ENCODE measurements at regions not wholly inside any gene's neighbourhood (a gene's known extent, or its start where the extent isn't known, plus 50 kb on each side); places are given as distances from the start of the nearest gene placed in this dataset.

DNA sequence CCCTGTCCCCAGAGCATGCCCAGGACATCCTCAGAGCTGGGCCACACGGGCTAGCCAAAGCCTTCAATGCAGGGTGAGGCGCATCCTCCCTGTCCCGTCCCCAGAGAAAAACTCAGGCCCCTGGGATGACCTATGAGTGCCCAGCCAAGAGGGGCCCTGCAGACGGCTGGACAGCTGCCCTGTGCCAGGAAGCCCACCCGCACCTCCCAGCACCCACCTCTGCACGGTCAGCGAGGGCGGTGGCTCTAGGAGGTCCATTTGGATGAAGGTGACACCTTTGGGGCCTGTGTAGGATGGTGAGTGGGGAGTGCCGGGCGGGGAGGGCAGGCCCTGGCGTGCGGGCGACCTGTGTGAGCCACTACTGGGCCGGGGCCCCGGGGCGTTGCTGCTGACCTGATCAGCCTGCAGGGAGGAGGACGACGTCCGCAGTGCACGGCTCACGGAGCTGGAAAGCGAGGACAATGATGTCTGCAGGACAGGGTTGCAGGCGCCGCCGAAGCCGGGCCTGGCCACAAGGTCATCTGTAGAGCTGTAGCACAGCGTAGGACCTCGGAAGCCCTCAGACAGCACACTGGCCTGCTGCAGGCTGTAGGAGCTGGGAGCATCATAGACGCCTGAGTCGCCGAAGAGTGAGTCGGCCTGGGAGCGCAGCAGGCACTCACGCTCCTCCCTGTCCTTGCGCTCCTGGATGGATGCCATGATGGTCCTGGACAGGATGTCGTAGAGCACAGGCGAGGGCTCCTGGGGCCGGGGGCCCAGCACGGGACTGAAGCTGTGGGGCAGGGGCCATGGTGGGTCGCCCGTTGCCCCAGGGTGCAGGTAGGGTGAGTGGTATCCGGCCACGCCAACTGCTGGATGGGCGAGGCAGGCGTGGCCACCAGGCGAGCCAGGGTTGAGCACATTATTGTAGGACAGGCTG, 180.5 kb downstream of the IGLL1 start:
- Mint-ChIP-seq H3K9me3 (ENCODE audit: unreplicated experiment) (peaks cover 2% of the 10 kb centered on the region), H3K4me1 (ENCODE audit: low read depth, unreplicated experiment) (peaks cover 12% of the 10 kb centered on the region), H3K36me3 (ENCODE audit: unreplicated experiment) (no peaks in the 10 kb centered on the region), H3K4me3 (ENCODE audit: unreplicated experiment) (no peak overlapping the region), H3K27ac (ENCODE audit: unreplicated experiment) (no peak overlapping the region), H3K27me3 (ENCODE audit: unreplicated experiment) (peaks cover 8% of the 10 kb centered on the region)
- TF ChIP-seq, protein P1, sequence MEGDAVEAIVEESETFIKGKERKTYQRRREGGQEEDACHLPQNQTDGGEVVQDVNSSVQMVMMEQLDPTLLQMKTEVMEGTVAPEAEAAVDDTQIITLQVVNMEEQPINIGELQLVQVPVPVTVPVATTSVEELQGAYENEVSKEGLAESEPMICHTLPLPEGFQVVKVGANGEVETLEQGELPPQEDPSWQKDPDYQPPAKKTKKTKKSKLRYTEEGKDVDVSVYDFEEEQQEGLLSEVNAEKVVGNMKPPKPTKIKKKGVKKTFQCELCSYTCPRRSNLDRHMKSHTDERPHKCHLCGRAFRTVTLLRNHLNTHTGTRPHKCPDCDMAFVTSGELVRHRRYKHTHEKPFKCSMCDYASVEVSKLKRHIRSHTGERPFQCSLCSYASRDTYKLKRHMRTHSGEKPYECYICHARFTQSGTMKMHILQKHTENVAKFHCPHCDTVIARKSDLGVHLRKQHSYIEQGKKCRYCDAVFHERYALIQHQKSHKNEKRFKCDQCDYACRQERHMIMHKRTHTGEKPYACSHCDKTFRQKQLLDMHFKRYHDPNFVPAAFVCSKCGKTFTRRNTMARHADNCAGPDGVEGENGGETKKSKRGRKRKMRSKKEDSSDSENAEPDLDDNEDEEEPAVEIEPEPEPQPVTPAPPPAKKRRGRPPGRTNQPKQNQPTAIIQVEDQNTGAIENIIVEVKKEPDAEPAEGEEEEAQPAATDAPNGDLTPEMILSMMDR (IDR thresholded peaks at IDR 0.05; ENCODE audit: partially characterized antibody, unreplicated experiment), result no peak
- no peak for DNase-seq

GRCh38 chr22:23398701-23399366, 181.3 kb downstream of the IGLL1 start:
- Mint-ChIP-seq H3K27me3 (ENCODE audit: unreplicated experiment) (peaks cover 8% of the 10 kb centered on the region), H3K4me1 (ENCODE audit: low read depth, unreplicated experiment) (peaks cover 12% of the 10 kb centered on the region), H3K9me3 (ENCODE audit: unreplicated experiment) (peaks cover 2% of the 10 kb centered on the region), H3K27ac (ENCODE audit: unreplicated experiment) (peak overlapping the region; percentile 62), H3K36me3 (ENCODE audit: unreplicated experiment) (no peaks in the 10 kb centered on the region), H3K4me3 (ENCODE audit: unreplicated experiment) (no peak overlapping the region)
- TF ChIP-seq, protein P1 (IDR thresholded peaks at IDR 0.05; ENCODE audit: partially characterized antibody, unreplicated experiment), result no peak
- DNase-seq, result no peak

- Mint-ChIP-seq H3K4me1 (ENCODE audit: low read depth, unreplicated experiment) (peaks cover 12% of the 10 kb centered on the region), H3K27ac (ENCODE audit: unreplicated experiment) (peak overlapping the region; percentile 86)
Observed at GRCh38 chr22:23397613-23398567, 182.2 kb downstream of the IGLL1 start.

GRCh38 chr22:23397008-23397612, 183.0 kb downstream of the IGLL1 start:
- peaks cover 12% of the 10 kb centered on the region for H3K4me1 Mint-ChIP-seq (ENCODE audit: low read depth, unreplicated experiment)
- peaks cover 2% of the 10 kb centered on the region for H3K9me3 Mint-ChIP-seq (ENCODE audit: unreplicated experiment)
- H3K27me3 Mint-ChIP-seq (ENCODE audit: unreplicated experiment), result peaks cover 8% of the 10 kb centered on the region
- H3K36me3 Mint-ChIP-seq (ENCODE audit: unreplicated experiment), result no peaks in the 10 kb centered on the region
- H3K4me3 Mint-ChIP-seq (ENCODE audit: unreplicated experiment), result no peak overlapping the region
- DNase-seq, result no peak
- TF ChIP-seq, protein P1 (IDR thresholded peaks at IDR 0.05; ENCODE audit: partially characterized antibody, unreplicated experiment), result no peak
- H3K27ac Mint-ChIP-seq (ENCODE audit: unreplicated experiment), result peak overlapping the region; percentile 86

More at GRCh38 chr22:23397613-23398567, 182.2 kb downstream of the IGLL1 start:
- Mint-ChIP-seq H3K36me3 (ENCODE audit: unreplicated experiment) (no peaks in the 10 kb centered on the region), H3K9me3 (ENCODE audit: unreplicated experiment) (peaks cover 2% of the 10 kb centered on the region), H3K4me3 (ENCODE audit: unreplicated experiment) (no peak overlapping the region), H3K27me3 (ENCODE audit: unreplicated experiment) (peaks cover 8% of the 10 kb centered on the region)
- no peak for DNase-seq
- TF ChIP-seq, protein P1 (IDR thresholded peaks at IDR 0.05; ENCODE audit: partially characterized antibody, unreplicated experiment), result no peak

All from glutamatergic neuron (in vitro differentiated cells).